SK-N-SH treated with all-trans-retinoic acid at 6 μM for 48 hours (cell line): ENCODE measurements at regions not wholly inside any gene's neighbourhood (a gene's known extent, or its start where the extent isn't known, plus 50 kb on each side); places are given as distances from the start of the nearest gene placed in this dataset.

ENCODE experiments used
- ARNTL ChIP-seq: fragments of 450-650 bp; formaldehyde crosslinking; IDR thresholded peaks from 2 replicates; pipeline ENCODE4 v1.5.0; 2020; ENCODE audit warnings: low read depth, mild to moderate bottlenecking, moderate library complexity, borderline replicate concordance
- PATZ1 ChIP-seq: fragments of 250-450 bp; sonication (Bioruptor Pico); IDR thresholded peaks from 2 replicates; pipeline ENCODE4 v1.8.0; 2020; ENCODE audit warnings: mild to moderate bottlenecking, moderate library complexity, borderline replicate concordance
- PPARA ChIP-seq: fragments of 250-450 bp; sonication (Bioruptor Pico); IDR thresholded peaks from 2 replicates; pipeline ENCODE4 v1.5.0; 2020; ENCODE audit warnings: mild to moderate bottlenecking, borderline replicate concordance
- ZFP3 ChIP-seq: fragments of 250-450 bp; sonication (Bioruptor Pico); IDR thresholded peaks from 2 replicates; pipeline ENCODE4 v1.5.0; 2020; ENCODE audit warnings: mild to moderate bottlenecking, moderate library complexity
- ZNF70 ChIP-seq: fragments of 450-650 bp; formaldehyde crosslinking; IDR thresholded peaks from 2 replicates; pipeline ENCODE4 v1.5.0; 2020; ENCODE audit warnings: mild to moderate bottlenecking, moderate library complexity
- TF ChIP-seq, protein P1 (sequence below): fragments of 250-450 bp; sonication (Bioruptor Pico); IDR thresholded peaks from 2 replicates; pipeline ENCODE4 v1.5.0; 2020; ENCODE audit warnings: mild to moderate bottlenecking, moderate library complexity

- TF ChIP-seq ZFP3 (no peak), ARNTL (CRISPR knock-in tag) (no peak), PATZ1 (CRISPR knock-in tag) (no peak), ZNF70 (CRISPR knock-in tag) (no peak), PPARA (no peak)
- TF ChIP-seq, protein P1, sequence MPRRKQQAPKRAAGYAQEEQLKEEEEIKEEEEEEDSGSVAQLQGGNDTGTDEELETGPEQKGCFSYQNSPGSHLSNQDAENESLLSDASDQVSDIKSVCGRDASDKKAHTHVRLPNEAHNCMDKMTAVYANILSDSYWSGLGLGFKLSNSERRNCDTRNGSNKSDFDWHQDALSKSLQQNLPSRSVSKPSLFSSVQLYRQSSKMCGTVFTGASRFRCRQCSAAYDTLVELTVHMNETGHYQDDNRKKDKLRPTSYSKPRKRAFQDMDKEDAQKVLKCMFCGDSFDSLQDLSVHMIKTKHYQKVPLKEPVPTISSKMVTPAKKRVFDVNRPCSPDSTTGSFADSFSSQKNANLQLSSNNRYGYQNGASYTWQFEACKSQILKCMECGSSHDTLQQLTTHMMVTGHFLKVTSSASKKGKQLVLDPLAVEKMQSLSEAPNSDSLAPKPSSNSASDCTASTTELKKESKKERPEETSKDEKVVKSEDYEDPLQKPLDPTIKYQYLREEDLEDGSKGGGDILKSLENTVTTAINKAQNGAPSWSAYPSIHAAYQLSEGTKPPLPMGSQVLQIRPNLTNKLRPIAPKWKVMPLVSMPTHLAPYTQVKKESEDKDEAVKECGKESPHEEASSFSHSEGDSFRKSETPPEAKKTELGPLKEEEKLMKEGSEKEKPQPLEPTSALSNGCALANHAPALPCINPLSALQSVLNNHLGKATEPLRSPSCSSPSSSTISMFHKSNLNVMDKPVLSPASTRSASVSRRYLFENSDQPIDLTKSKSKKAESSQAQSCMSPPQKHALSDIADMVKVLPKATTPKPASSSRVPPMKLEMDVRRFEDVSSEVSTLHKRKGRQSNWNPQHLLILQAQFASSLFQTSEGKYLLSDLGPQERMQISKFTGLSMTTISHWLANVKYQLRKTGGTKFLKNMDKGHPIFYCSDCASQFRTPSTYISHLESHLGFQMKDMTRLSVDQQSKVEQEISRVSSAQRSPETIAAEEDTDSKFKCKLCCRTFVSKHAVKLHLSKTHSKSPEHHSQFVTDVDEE (CRISPR knock-in tag), result no peak
Measured at GRCh38 chr1:242651817-242652216, 127.3 kb upstream of the PLD5 start.
